H1 (cell line): ENCODE measurements at regions not wholly inside any gene's neighbourhood (a gene's known extent, or its start where the extent isn't known, plus 50 kb on each side); places are given as distances from the start of the nearest gene placed in this dataset.

Experiments used
- CTCF ChIA-PET: fragments of 300-600 bp; sonication (Branson Sonifier 250); formaldehyde crosslinking; loops from one replicate; lab custom pipeline; 2021; ENCODE audit not compliant: partially characterized antibody; lab: Charles Lee
- POLR2A ChIA-PET: fragments of 300-600 bp; sonication (Branson Sonifier 250); formaldehyde crosslinking; loops from one replicate; lab custom pipeline; 2021; ENCODE audit warnings: inconsistent platforms; ENCODE audit not compliant: partially characterized antibody; lab: Charles Lee
- DNase-seq, 2 experiments: peaks; one replicate each; pipeline versions ENCODE4 v3.0.0 to v3.0.0-alpha.2; 2010 to 2022; ENCODE audit warnings: low spot score in 2 of 2, low read depth in 1 of 2, mixed read lengths in 1 of 2
- FAIRE-seq: peaks from 2 replicates; lab custom pipeline; 2011; peaks lifted over from hg19 to GRCh38; lab: Jason Lieb, UNC
- H2AFZ ChIP-seq: 2 replicates; pipeline ENCODE4 v1.8.1; 2012; ENCODE audit warnings: low read length, inconsistent platforms
- H2AK5ac ChIP-seq: 2 replicates; pipeline ENCODE4 v1.6.1; 2013; ENCODE audit warnings: low read depth, low read length
- H2BK120ac ChIP-seq: replicated peaks from 2 replicates; pipeline ENCODE3; 2013; ENCODE audit warnings: low read depth, low read length, inconsistent platforms
- H2BK12ac ChIP-seq: 2 replicates; pipeline ENCODE4 v1.6.1; 2013; ENCODE audit warnings: low read depth, low read length
- H2BK15ac ChIP-seq: 2 replicates; pipeline ENCODE4 v1.6.1; 2013; ENCODE audit warnings: low read length
- H2BK20ac ChIP-seq: 2 replicates; pipeline ENCODE4 v1.6.1; 2013; ENCODE audit warnings: low read length
- H2BK5ac ChIP-seq: 2 replicates; pipeline ENCODE4 v1.6.1; 2013; ENCODE audit warnings: low read depth, low read length
- H3K14ac ChIP-seq: 2 replicates; pipeline ENCODE4 v1.6.1; 2013; ENCODE audit warnings: inconsistent platforms; ENCODE audit not compliant: insufficient read length
- H3K18ac ChIP-seq: 2 replicates; pipeline ENCODE4 v1.6.1; 2013; ENCODE audit warnings: low read length; ENCODE audit errors: extremely low read depth
- H3K23ac ChIP-seq: 2 replicates; pipeline ENCODE4 v1.6.1; 2013; ENCODE audit warnings: inconsistent platforms; ENCODE audit not compliant: insufficient read length
- H3K23me2 ChIP-seq: 2 replicates; pipeline ENCODE4 v1.6.1; 2013; ENCODE audit warnings: low read depth, low read length
- H3K27ac ChIP-seq: 2 replicates; pipeline ENCODE4 v1.6.1; 2011; ENCODE audit warnings: low read depth, low read length, inconsistent platforms
- H3K27me3 ChIP-seq, 4 experiments: replicated peaks in 1 of 4; 1 replicate in 1 of 4; 2 replicates in 3 of 4; pipeline versions ENCODE4 v1.6.1 to v1.8.1; 2011 to 2013; ENCODE audit warnings: low read length in 3 of 4, mild to moderate bottlenecking in 3 of 4, inconsistent platforms in 2 of 4, mixed read lengths in 2 of 4, moderate library complexity in 1 of 4; ENCODE audit not compliant: control insufficient read depth in 3 of 4, insufficient read depth in 3 of 4; ENCODE audit errors: extremely low read depth in 1 of 4
- H3K36me3 ChIP-seq, 4 experiments: 2 replicates each; pipeline versions ENCODE4 v1.6.1 to v1.8.1; 2011 to 2013; ENCODE audit warnings: mild to moderate bottlenecking in 4 of 4, low read length in 3 of 4, moderate library complexity in 2 of 4, control low read depth in 1 of 4, inconsistent platforms in 1 of 4; ENCODE audit not compliant: insufficient read depth in 4 of 4, control insufficient read depth in 2 of 4
- H3K4ac ChIP-seq: replicated peaks from 2 replicates; pipeline ENCODE3; 2013; ENCODE audit warnings: low read length, low read depth, mixed read lengths, inconsistent platforms; ENCODE audit not compliant: insufficient read length
- H3K4me1 ChIP-seq, 4 experiments: replicated peaks in 1 of 4; 1 replicate in 1 of 4; 2 replicates in 3 of 4; pipeline versions ENCODE4 v1.6.1 to v1.8.1; 2011 to 2013; ENCODE audit warnings: low read length in 3 of 4, inconsistent platforms in 2 of 4, mixed read lengths in 1 of 4; ENCODE audit not compliant: insufficient read depth in 4 of 4, control insufficient read depth in 3 of 4
- H3K4me2 ChIP-seq, 2 experiments: 2 replicates each; pipeline versions ENCODE4 v1.6.1 to v1.8.1; 2011 to 2013; ENCODE audit warnings: low read depth in 2 of 2, low read length in 2 of 2, control low read depth in 1 of 2, inconsistent platforms in 1 of 2, mild to moderate bottlenecking in 1 of 2; ENCODE audit not compliant: insufficient read depth in 1 of 2
- H3K4me3 ChIP-seq, 4 experiments: fragments of 200-600, 300-600 bp in 1 of 4; sonication (generic), shearing (Covaris generic), sonication (Bioruptor Twin) in 1 of 4; 2 replicates each; pipeline versions ENCODE4 v1.5.1 to v1.8.1; 2011 to 2016; ENCODE audit warnings: low read length in 4 of 4, low read depth in 3 of 4, control low read depth in 2 of 4, inconsistent platforms in 2 of 4, mild to moderate bottlenecking in 2 of 4, mixed read lengths in 1 of 4, moderate library complexity in 1 of 4; ENCODE audit not compliant: insufficient read depth in 2 of 4; ENCODE audit errors: extremely low read depth in 1 of 4
- H3K56ac ChIP-seq: replicated peaks from 2 replicates; pipeline ENCODE3; 2013; ENCODE audit warnings: low read depth, mild to moderate bottlenecking, mixed read lengths, low read length, inconsistent platforms; ENCODE audit not compliant: insufficient read length
- H3K79me1 ChIP-seq: 2 replicates; pipeline ENCODE4 v1.6.1; 2013; ENCODE audit warnings: low read depth, low read length, control low read depth
- H3K79me2 ChIP-seq, 2 experiments: 2 replicates each; pipeline versions ENCODE4 v1.6.1 to v1.8.1; 2012 to 2013; ENCODE audit warnings: low read length in 2 of 2, mild to moderate bottlenecking in 2 of 2, inconsistent platforms in 1 of 2; ENCODE audit not compliant: insufficient read depth in 2 of 2, control insufficient read depth in 1 of 2
- H3K9ac ChIP-seq, 4 experiments: replicated peaks in 1 of 4; 1 replicate in 1 of 4; 2 replicates in 3 of 4; pipeline versions ENCODE4 v1.6.1 to v1.8.1; 2011 to 2013; ENCODE audit warnings: low read depth in 3 of 4, low read length in 3 of 4, control low read depth in 2 of 4, mild to moderate bottlenecking in 2 of 4, moderate library complexity in 2 of 4, inconsistent platforms in 1 of 4; ENCODE audit errors: extremely low read depth in 1 of 4
- H3K9me3 ChIP-seq, 2 experiments: 2 replicates each; pipeline versions ENCODE4 v1.6.1 to v1.8.1; 2012 to 2013; ENCODE audit warnings: mild to moderate bottlenecking in 2 of 2, moderate library complexity in 2 of 2, control low read depth in 1 of 2, inconsistent platforms in 1 of 2, low read depth in 1 of 2, low read length in 1 of 2, mixed read lengths in 1 of 2; ENCODE audit not compliant: insufficient read depth in 2 of 2
- H4K20me1 ChIP-seq, 2 experiments: replicated peaks in 1 of 2; 2 replicates each; pipeline versions ENCODE3 to v1.8.1; 2011 to 2013; ENCODE audit warnings: inconsistent platforms in 2 of 2, low read length in 2 of 2, mild to moderate bottlenecking in 1 of 2; ENCODE audit not compliant: insufficient read depth in 2 of 2, control insufficient read depth in 1 of 2
- H4K5ac ChIP-seq: 2 replicates; pipeline ENCODE4 v1.6.1; 2013; ENCODE audit warnings: low read length, low read depth, mixed read lengths, inconsistent platforms; ENCODE audit not compliant: insufficient read length
- H4K8ac ChIP-seq: 2 replicates; pipeline ENCODE4 v1.8.0; 2013; ENCODE audit warnings: mild to moderate bottlenecking, moderate library complexity, low read length, inconsistent platforms; ENCODE audit not compliant: insufficient read depth; ENCODE audit errors: extremely low read depth
- H4K91ac ChIP-seq: replicated peaks from 2 replicates; pipeline ENCODE3; 2013; ENCODE audit warnings: low read length, mixed read lengths, inconsistent platforms; ENCODE audit not compliant: insufficient read length
- SP1 ChIP-seq: IDR thresholded peaks from 2 replicates; pipeline ENCODE4 v1.6.1; 2011; ENCODE audit warnings: low read depth, low read length
- WGBS, 2 experiments: shearing (Covaris generic) in 1 of 2; methylation state at CpG; one replicate each; pipeline versions ENCODE4 v1.1.6 to v1.1.7; 2013 to 2015; ENCODE audit warnings: low lambda C conversion rate in 2 of 2, mixed read lengths in 2 of 2, inconsistent platforms in 1 of 2, low coverage in 1 of 2, missing lambda C conversion rate in 1 of 2; ENCODE audit not compliant: insufficient replicate concordance in 2 of 2, insufficient coverage in 1 of 2, insufficient read length in 1 of 2; ENCODE audit errors: extremely low coverage in 1 of 2, missing lambda C conversion rate in 1 of 2; 5-methylcytosine and 5-hydroxymethylcytosine counted together

DNA sequence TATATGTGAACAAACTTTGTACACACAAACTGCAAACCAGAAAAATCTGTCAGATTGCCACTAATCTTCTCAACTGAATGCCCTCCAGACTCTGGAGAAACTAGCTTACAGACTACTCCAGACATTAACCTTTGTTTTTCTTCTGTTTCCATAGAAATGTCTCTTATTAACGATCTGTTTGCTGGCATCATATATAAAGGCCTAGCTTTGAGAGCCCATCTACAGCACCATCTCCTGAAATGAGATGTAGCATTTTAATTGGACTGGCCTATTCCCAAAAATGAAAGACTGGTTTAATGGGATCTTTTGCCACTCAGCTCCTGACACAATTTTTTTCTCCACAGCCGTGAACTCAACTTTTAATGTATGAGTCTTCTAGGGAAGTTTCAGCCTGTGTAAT lies 266.0 kb upstream of the IL1RAPL1 start:
- CTCF ChIA-PET = no interaction called here
- TF ChIP-seq SP1 = no peak

More for the DNA sequence above, 266.0 kb upstream of the IL1RAPL1 start:
- H4K5ac ChIP-seq = no peak overlapping the region
- no peak overlapping the region for H2BK12ac ChIP-seq
- no peaks in the 10 kb centered on the region for H4K20me1 ChIP-seq
- H2BK5ac ChIP-seq = no peak overlapping the region
- H3K18ac ChIP-seq = no peak overlapping the region
- WGBS, 2 experiments = 100% methylated on average over 2 of the region's 2 CpGs; no CpG with 5 or more reads in 1 of the 2 experiments
- H2AFZ ChIP-seq = no peak overlapping the region
- H2BK15ac ChIP-seq = no peak overlapping the region
- DNase-seq (no peak), FAIRE-seq (no peak)
- no peak overlapping the region for H3K4me3 ChIP-seq
- H2BK20ac ChIP-seq = no peak overlapping the region
- H3K36me3 ChIP-seq = no peaks in the 10 kb centered on the region
- no peak overlapping the region for H3K56ac ChIP-seq
- no peak overlapping the region for H3K4ac ChIP-seq
- H2AK5ac ChIP-seq = no peak overlapping the region
- peaks cover 0 to 7% (median 3%) of the 10 kb centered on the region in 4 experiments; a peak in 5 of 7 replicates for H3K4me1 ChIP-seq
- H3K9ac ChIP-seq = no peak overlapping the region
- no peak overlapping the region for H2BK120ac ChIP-seq
- H3K23me2 ChIP-seq = no peaks in the 10 kb centered on the region
- H3K4me2 ChIP-seq = no peak overlapping the region
- no peaks in the 10 kb centered on the region for H3K79me2 ChIP-seq
- H4K91ac ChIP-seq = no peak overlapping the region
- H3K14ac ChIP-seq = no peak overlapping the region
- H3K9me3 ChIP-seq = no peaks in the 10 kb centered on the region
- H3K23ac ChIP-seq = no peak overlapping the region
- no peak overlapping the region for H3K27ac ChIP-seq
- H4K8ac ChIP-seq = no peak overlapping the region
- H3K79me1 ChIP-seq = no peaks in the 10 kb centered on the region
- peaks cover 0 to 14% (median 2%) of the 10 kb centered on the region in 4 experiments; a peak in 2 of 7 replicates for H3K27me3 ChIP-seq
- POLR2A ChIA-PET = no interaction called here
